Fibroblast of lung (primary cell): ENCODE measurements at regions not wholly inside any gene's neighbourhood (a gene's known extent, or its start where the extent isn't known, plus 50 kb on each side); places are given as distances from the start of the nearest gene placed in this dataset.

Source experiments
- DNase-seq, 2 donors: peaks; one replicate each; pipeline versions ENCODE4 v3.0.0 to v3.0.0-alpha.2; 2010; ENCODE audit warnings: low read depth in 2 of 2
- H2AFZ ChIP-seq: 2 replicates; pipeline ENCODE4 v1.5.1; 2012; ENCODE audit warnings: low read length, control low read depth, inconsistent platforms
- H3K27ac ChIP-seq: 2 replicates; pipeline ENCODE4 v1.5.1; 2011; ENCODE audit warnings: low read length, control low read depth; ENCODE audit not compliant: insufficient read depth
- H3K27me3 ChIP-seq: 2 replicates; pipeline ENCODE4 v1.5.1; 2011; ENCODE audit warnings: mild to moderate bottlenecking, low read length; ENCODE audit not compliant: control insufficient read depth, insufficient read depth
- H3K36me3 ChIP-seq: 2 replicates; pipeline ENCODE4 v1.5.1; 2011; ENCODE audit warnings: low read length; ENCODE audit not compliant: control insufficient read depth, insufficient read depth
- H3K4me1 ChIP-seq: 2 replicates; pipeline ENCODE4 v1.5.1; 2011; ENCODE audit warnings: low read length; ENCODE audit not compliant: control insufficient read depth, insufficient read depth; ENCODE audit errors: extremely low read depth
- H3K4me2 ChIP-seq: 2 replicates; pipeline ENCODE4 v1.5.1; 2011; ENCODE audit warnings: low read length, control low read depth; ENCODE audit not compliant: insufficient read depth; ENCODE audit errors: extremely low read depth
- H3K4me3 ChIP-seq, 4 experiments: fragments of 200-600 bp in 1 of 4; sonication (generic) in 1 of 4; replicated peaks in 1 of 4; 2 replicates each; pipeline ENCODE4 v1.5.1; 2011 to 2016; ENCODE audit warnings: low read length in 4 of 4, low read depth in 3 of 4, mild to moderate bottlenecking in 3 of 4, control low read depth in 2 of 4, inconsistent platforms in 1 of 4, mixed read lengths in 1 of 4; ENCODE audit not compliant: insufficient read depth in 1 of 4; ENCODE audit errors: control extremely low read depth in 1 of 4
- H3K79me2 ChIP-seq: 2 replicates; pipeline ENCODE4 v1.5.1; 2012; ENCODE audit warnings: mild to moderate bottlenecking, low read length, inconsistent platforms; ENCODE audit not compliant: control insufficient read depth, insufficient read depth
- H3K9ac ChIP-seq: 2 replicates; pipeline ENCODE4 v1.5.1; 2011; ENCODE audit warnings: mild to moderate bottlenecking, low read length, control low read depth; ENCODE audit not compliant: insufficient read depth
- H3K9me3 ChIP-seq: 2 replicates; pipeline ENCODE4 v1.5.1; 2012; ENCODE audit warnings: low read depth, low read length; ENCODE audit not compliant: control insufficient read depth, insufficient read depth
- H4K20me1 ChIP-seq: 2 replicates; pipeline ENCODE4 v1.5.1; 2011; ENCODE audit warnings: low read length; ENCODE audit not compliant: control insufficient read depth, insufficient read depth; ENCODE audit errors: extremely low read depth
- CTCF ChIP-seq, 2 donors: IDR thresholded peaks in 1 of 2; conservative IDR thresholded peaks in 1 of 2; 1 replicate in 1 of 2; 2 replicates in 1 of 2; pipeline ENCODE4 v1.5.1; 2011 to 2012; ENCODE audit warnings: low read length in 2 of 2, control low read depth in 1 of 2, inconsistent platforms in 1 of 2, low read depth in 1 of 2, mild to moderate bottlenecking in 1 of 2
- EZH2 ChIP-seq: IDR thresholded peaks from 2 replicates; pipeline ENCODE4 v1.5.1; 2012; ENCODE audit warnings: low read length, control low read depth, mild to moderate bottlenecking; ENCODE audit errors: missing control alignments

- no peak overlapping the region for H3K9ac ChIP-seq
- no peaks in the 10 kb centered on the region for H3K36me3 ChIP-seq
- no peaks in the 10 kb centered on the region for H3K4me1 ChIP-seq
- no peak overlapping the region for H3K4me3 ChIP-seq
- H3K4me2 ChIP-seq: no peak overlapping the region
- TF ChIP-seq CTCF (conservative IDR thresholded peaks at IDR 0.05 in 1 of 2, IDR thresholded peaks at IDR 0.05 in 1 of 2; ENCODE audit: low read depth in 1 of 2, low read length in 2 of 2) (no peak), EZH2 (no peak)
- no peaks in the 10 kb centered on the region for H4K20me1 ChIP-seq
- H3K27ac ChIP-seq: no peak overlapping the region
- no peaks in the 10 kb centered on the region for H3K79me2 ChIP-seq
- H3K27me3 ChIP-seq: no peaks in the 10 kb centered on the region
- H3K9me3 ChIP-seq: no peaks in the 10 kb centered on the region
- H2AFZ ChIP-seq: no peak overlapping the region
- DNase-seq: no peak
These were observed 310.0 kb downstream of the BTG1 start for GRCh38 chr12:91835693-91836092.

GRCh38 chr12:91833780-91834359 lies 311.8 kb downstream of the BTG1 start:
- Histone ChIP-seq H3K4me1 (no peaks in the 10 kb centered on the region), H3K79me2 (no peaks in the 10 kb centered on the region), H3K4me3 (no peak overlapping the region), H2AFZ (peak overlapping the region; percentile 39), H3K4me2 (no peak overlapping the region), H4K20me1 (no peaks in the 10 kb centered on the region), H3K27ac (no peak overlapping the region), H3K36me3 (no peaks in the 10 kb centered on the region), H3K9ac (no peak overlapping the region), H3K9me3 (no peaks in the 10 kb centered on the region), H3K27me3 (no peaks in the 10 kb centered on the region)
- peak in 1 of 2 donors; percentile 16 for DNase-seq
- no peak for TF ChIP-seq EZH2
- TF ChIP-seq CTCF (conservative IDR thresholded peaks at IDR 0.05 in 1 of 2, IDR thresholded peaks at IDR 0.05 in 1 of 2; ENCODE audit: low read depth in 1 of 2, low read length in 2 of 2): no peak

GRCh38 chr12:91825999-91826398 lies 319.6 kb downstream of the BTG1 start:
- TF ChIP-seq EZH2 (no peak), CTCF (conservative IDR thresholded peaks at IDR 0.05 in 1 of 2, IDR thresholded peaks at IDR 0.05 in 1 of 2; ENCODE audit: low read depth in 1 of 2, low read length in 2 of 2) (no peak)
- Histone ChIP-seq H3K27ac (no peak overlapping the region), H3K36me3 (no peaks in the 10 kb centered on the region), H3K9ac (no peak overlapping the region), H3K27me3 (no peaks in the 10 kb centered on the region), H4K20me1 (no peaks in the 10 kb centered on the region), H3K4me3 (no peak overlapping the region), H3K79me2 (no peaks in the 10 kb centered on the region), H3K9me3 (no peaks in the 10 kb centered on the region), H2AFZ (no peak overlapping the region), H3K4me1 (no peaks in the 10 kb centered on the region), H3K4me2 (no peak overlapping the region)
- DNase-seq: no peak
